H1 (cell line): ENCODE measurements at regions not wholly inside any gene's neighbourhood (a gene's known extent, or its start where the extent isn't known, plus 50 kb on each side); places are given as distances from the start of the nearest gene placed in this dataset.

ENCODE experiments used
- CTCF ChIA-PET: fragments of 300-600 bp; sonication (Branson Sonifier 250); formaldehyde crosslinking; loops from one replicate; lab custom pipeline; 2021; ENCODE audit not compliant: partially characterized antibody; lab: Charles Lee
- POLR2A ChIA-PET: fragments of 300-600 bp; sonication (Branson Sonifier 250); formaldehyde crosslinking; loops from one replicate; lab custom pipeline; 2021; ENCODE audit warnings: inconsistent platforms; ENCODE audit not compliant: partially characterized antibody; lab: Charles Lee
- DNase-seq, 2 experiments: peaks; one replicate each; pipeline versions ENCODE4 v3.0.0 to v3.0.0-alpha.2; 2010 to 2022; ENCODE audit warnings: low spot score in 2 of 2, low read depth in 1 of 2, mixed read lengths in 1 of 2
- FAIRE-seq: peaks from 2 replicates; lab custom pipeline; 2011; peaks lifted over from hg19 to GRCh38; lab: Jason Lieb, UNC
- H2AFZ ChIP-seq: 2 replicates; pipeline ENCODE4 v1.8.1; 2012; ENCODE audit warnings: low read length, inconsistent platforms
- H2AK5ac ChIP-seq: 2 replicates; pipeline ENCODE4 v1.6.1; 2013; ENCODE audit warnings: low read depth, low read length
- H2BK120ac ChIP-seq: replicated peaks from 2 replicates; pipeline ENCODE3; 2013; ENCODE audit warnings: low read depth, low read length, inconsistent platforms
- H2BK12ac ChIP-seq: 2 replicates; pipeline ENCODE4 v1.6.1; 2013; ENCODE audit warnings: low read depth, low read length
- H2BK15ac ChIP-seq: 2 replicates; pipeline ENCODE4 v1.6.1; 2013; ENCODE audit warnings: low read length
- H2BK20ac ChIP-seq: 2 replicates; pipeline ENCODE4 v1.6.1; 2013; ENCODE audit warnings: low read length
- H2BK5ac ChIP-seq: 2 replicates; pipeline ENCODE4 v1.6.1; 2013; ENCODE audit warnings: low read depth, low read length
- H3K14ac ChIP-seq: 2 replicates; pipeline ENCODE4 v1.6.1; 2013; ENCODE audit warnings: inconsistent platforms; ENCODE audit not compliant: insufficient read length
- H3K18ac ChIP-seq: 2 replicates; pipeline ENCODE4 v1.6.1; 2013; ENCODE audit warnings: low read length; ENCODE audit errors: extremely low read depth
- H3K23ac ChIP-seq: 2 replicates; pipeline ENCODE4 v1.6.1; 2013; ENCODE audit warnings: inconsistent platforms; ENCODE audit not compliant: insufficient read length
- H3K23me2 ChIP-seq: 2 replicates; pipeline ENCODE4 v1.6.1; 2013; ENCODE audit warnings: low read depth, low read length
- H3K27ac ChIP-seq: 2 replicates; pipeline ENCODE4 v1.6.1; 2011; ENCODE audit warnings: low read depth, low read length, inconsistent platforms
- H3K27me3 ChIP-seq, 4 experiments: replicated peaks in 1 of 4; 1 replicate in 1 of 4; 2 replicates in 3 of 4; pipeline versions ENCODE4 v1.6.1 to v1.8.1; 2011 to 2013; ENCODE audit warnings: low read length in 3 of 4, mild to moderate bottlenecking in 3 of 4, inconsistent platforms in 2 of 4, mixed read lengths in 2 of 4, moderate library complexity in 1 of 4; ENCODE audit not compliant: control insufficient read depth in 3 of 4, insufficient read depth in 3 of 4; ENCODE audit errors: extremely low read depth in 1 of 4
- H3K36me3 ChIP-seq, 4 experiments: 2 replicates each; pipeline versions ENCODE4 v1.6.1 to v1.8.1; 2011 to 2013; ENCODE audit warnings: mild to moderate bottlenecking in 4 of 4, low read length in 3 of 4, moderate library complexity in 2 of 4, control low read depth in 1 of 4, inconsistent platforms in 1 of 4; ENCODE audit not compliant: insufficient read depth in 4 of 4, control insufficient read depth in 2 of 4
- H3K4ac ChIP-seq: replicated peaks from 2 replicates; pipeline ENCODE3; 2013; ENCODE audit warnings: low read length, low read depth, mixed read lengths, inconsistent platforms; ENCODE audit not compliant: insufficient read length
- H3K4me1 ChIP-seq, 4 experiments: replicated peaks in 1 of 4; 1 replicate in 1 of 4; 2 replicates in 3 of 4; pipeline versions ENCODE4 v1.6.1 to v1.8.1; 2011 to 2013; ENCODE audit warnings: low read length in 3 of 4, inconsistent platforms in 2 of 4, mixed read lengths in 1 of 4; ENCODE audit not compliant: insufficient read depth in 4 of 4, control insufficient read depth in 3 of 4
- H3K4me2 ChIP-seq, 2 experiments: 2 replicates each; pipeline versions ENCODE4 v1.6.1 to v1.8.1; 2011 to 2013; ENCODE audit warnings: low read depth in 2 of 2, low read length in 2 of 2, control low read depth in 1 of 2, inconsistent platforms in 1 of 2, mild to moderate bottlenecking in 1 of 2; ENCODE audit not compliant: insufficient read depth in 1 of 2
- H3K4me3 ChIP-seq, 4 experiments: fragments of 200-600, 300-600 bp in 1 of 4; sonication (generic), shearing (Covaris generic), sonication (Bioruptor Twin) in 1 of 4; 2 replicates each; pipeline versions ENCODE4 v1.5.1 to v1.8.1; 2011 to 2016; ENCODE audit warnings: low read length in 4 of 4, low read depth in 3 of 4, control low read depth in 2 of 4, inconsistent platforms in 2 of 4, mild to moderate bottlenecking in 2 of 4, mixed read lengths in 1 of 4, moderate library complexity in 1 of 4; ENCODE audit not compliant: insufficient read depth in 2 of 4; ENCODE audit errors: extremely low read depth in 1 of 4
- H3K56ac ChIP-seq: replicated peaks from 2 replicates; pipeline ENCODE3; 2013; ENCODE audit warnings: low read depth, mild to moderate bottlenecking, mixed read lengths, low read length, inconsistent platforms; ENCODE audit not compliant: insufficient read length
- H3K79me1 ChIP-seq: 2 replicates; pipeline ENCODE4 v1.6.1; 2013; ENCODE audit warnings: low read depth, low read length, control low read depth
- H3K79me2 ChIP-seq, 2 experiments: 2 replicates each; pipeline versions ENCODE4 v1.6.1 to v1.8.1; 2012 to 2013; ENCODE audit warnings: low read length in 2 of 2, mild to moderate bottlenecking in 2 of 2, inconsistent platforms in 1 of 2; ENCODE audit not compliant: insufficient read depth in 2 of 2, control insufficient read depth in 1 of 2
- H3K9ac ChIP-seq, 4 experiments: replicated peaks in 1 of 4; 1 replicate in 1 of 4; 2 replicates in 3 of 4; pipeline versions ENCODE4 v1.6.1 to v1.8.1; 2011 to 2013; ENCODE audit warnings: low read depth in 3 of 4, low read length in 3 of 4, control low read depth in 2 of 4, mild to moderate bottlenecking in 2 of 4, moderate library complexity in 2 of 4, inconsistent platforms in 1 of 4; ENCODE audit errors: extremely low read depth in 1 of 4
- H3K9me3 ChIP-seq, 2 experiments: 2 replicates each; pipeline versions ENCODE4 v1.6.1 to v1.8.1; 2012 to 2013; ENCODE audit warnings: mild to moderate bottlenecking in 2 of 2, moderate library complexity in 2 of 2, control low read depth in 1 of 2, inconsistent platforms in 1 of 2, low read depth in 1 of 2, low read length in 1 of 2, mixed read lengths in 1 of 2; ENCODE audit not compliant: insufficient read depth in 2 of 2
- H4K20me1 ChIP-seq, 2 experiments: replicated peaks in 1 of 2; 2 replicates each; pipeline versions ENCODE3 to v1.8.1; 2011 to 2013; ENCODE audit warnings: inconsistent platforms in 2 of 2, low read length in 2 of 2, mild to moderate bottlenecking in 1 of 2; ENCODE audit not compliant: insufficient read depth in 2 of 2, control insufficient read depth in 1 of 2
- H4K5ac ChIP-seq: 2 replicates; pipeline ENCODE4 v1.6.1; 2013; ENCODE audit warnings: low read length, low read depth, mixed read lengths, inconsistent platforms; ENCODE audit not compliant: insufficient read length
- H4K8ac ChIP-seq: 2 replicates; pipeline ENCODE4 v1.8.0; 2013; ENCODE audit warnings: mild to moderate bottlenecking, moderate library complexity, low read length, inconsistent platforms; ENCODE audit not compliant: insufficient read depth; ENCODE audit errors: extremely low read depth
- H4K91ac ChIP-seq: replicated peaks from 2 replicates; pipeline ENCODE3; 2013; ENCODE audit warnings: low read length, mixed read lengths, inconsistent platforms; ENCODE audit not compliant: insufficient read length
- ATF2 ChIP-seq: IDR thresholded peaks from 2 replicates; pipeline ENCODE4 v1.6.1; 2012; ENCODE audit warnings: low read length, inconsistent platforms
- CREB1 ChIP-seq: IDR thresholded peaks from 2 replicates; pipeline ENCODE4 v1.6.1; 2012; ENCODE audit warnings: inconsistent platforms
- HDAC6 ChIP-seq: IDR thresholded peaks from one replicate; pipeline ENCODE4 v1.7.1; 2012; ENCODE audit warnings: low read depth, mild to moderate bottlenecking, inconsistent platforms, low read length, moderate library complexity
- MAX ChIP-seq: IDR thresholded peaks from 2 replicates; pipeline ENCODE4 v1.6.1; 2012; ENCODE audit warnings: inconsistent platforms
- POLR2A ChIP-seq, 2 experiments: IDR thresholded peaks; 1 replicate in 1 of 2; 2 replicates in 1 of 2; pipeline ENCODE4 v1.6.1; 2011; ENCODE audit warnings: low read depth in 2 of 2, low read length in 2 of 2, mild to moderate bottlenecking in 2 of 2; ENCODE audit errors: control extremely low read depth in 1 of 2
- RAD21 ChIP-seq, 2 experiments: IDR thresholded peaks in 1 of 2; conservative IDR thresholded peaks in 1 of 2; 2 replicates each; pipeline ENCODE4 v1.6.1; 2011; ENCODE audit warnings: low read depth in 2 of 2, low read length in 2 of 2, improper control_type of control experiment in 1 of 2, inconsistent platforms in 1 of 2, mild to moderate bottlenecking in 1 of 2, moderate library complexity in 1 of 2
- WGBS, 2 experiments: shearing (Covaris generic) in 1 of 2; methylation state at CpG; one replicate each; pipeline versions ENCODE4 v1.1.6 to v1.1.7; 2013 to 2015; ENCODE audit warnings: low lambda C conversion rate in 2 of 2, mixed read lengths in 2 of 2, inconsistent platforms in 1 of 2, low coverage in 1 of 2, missing lambda C conversion rate in 1 of 2; ENCODE audit not compliant: insufficient replicate concordance in 2 of 2, insufficient coverage in 1 of 2, insufficient read length in 1 of 2; ENCODE audit errors: extremely low coverage in 1 of 2, missing lambda C conversion rate in 1 of 2; 5-methylcytosine and 5-hydroxymethylcytosine counted together

GRCh38 chr2:234302664-234302991 lies 194.3 kb downstream of the ARL4C start:
- POLR2A ChIA-PET: no interaction called here
- Histone ChIP-seq H3K23me2 (no peaks in the 10 kb centered on the region), H4K8ac (no peak overlapping the region), H3K4me1 (peaks cover 0 to 10% (median 7%) of the 10 kb centered on the region in 4 experiments; a peak in 3 of 7 replicates), H3K18ac (no peak overlapping the region; the same call in 1 of the 2 replicates), H3K56ac (no peak overlapping the region), H3K36me3 (no peaks in the 10 kb centered on the region; a peak in 1 of 8 replicates), H2BK12ac (no peak overlapping the region), H4K91ac (no peak overlapping the region), H2BK15ac (no peak overlapping the region), H3K9ac (no peak overlapping the region), H3K4ac (no peak overlapping the region), H3K27me3 (no peaks in the 10 kb centered on the region), H2BK120ac (no peak overlapping the region), H3K4me3 (no peak overlapping the region), H3K27ac (no peak overlapping the region), H3K14ac (no peak overlapping the region), H3K4me2 (no peak overlapping the region), H2AK5ac (no peak overlapping the region), H3K79me1 (no peaks in the 10 kb centered on the region), H4K5ac (no peak overlapping the region), H3K23ac (no peak overlapping the region), H3K9me3 (peaks cover 0 to 5% of the 10 kb centered on the region in 2 experiments; a peak in 1 of 4 replicates), H2BK5ac (no peak overlapping the region), H3K79me2 (no peaks in the 10 kb centered on the region), H4K20me1 (no peaks in the 10 kb centered on the region), H2AFZ (no peak overlapping the region), H2BK20ac (no peak overlapping the region)
- DNase-seq (no peak), FAIRE-seq (no peak)
- 90% methylated on average over 4 of the region's 4 CpGs; no CpG with 5 or more reads in 1 of the 2 experiments for WGBS, 2 experiments
- CTCF ChIA-PET: interaction anchor here (1.2 to 3.7 kb wide), 2 partner anchors 13 to 195 kb away, joined by 3 to 14 read pairs; no protein-coding TSS in a partner anchor
- TF ChIP-seq ATF2 (no peak), RAD21 (IDR thresholded peaks at IDR 0.05 in 1 of 2, conservative IDR thresholded peaks at IDR 0.05 in 1 of 2; ENCODE audit: low read depth in 2 of 2, low read length in 2 of 2) (no peak), CREB1 (no peak), MAX (no peak), POLR2A (IDR thresholded peaks at IDR 0.05; ENCODE audit: control extremely low read depth in 1 of 2, low read depth in 2 of 2, low read length in 2 of 2) (no peak), HDAC6 (no peak)
